ENCODE measurements at regions not wholly inside any gene's neighbourhood (a gene's known extent, or its start where the extent isn't known, plus 50 kb on each side); places are given as distances from the start of the nearest gene placed in this dataset.

DNA sequence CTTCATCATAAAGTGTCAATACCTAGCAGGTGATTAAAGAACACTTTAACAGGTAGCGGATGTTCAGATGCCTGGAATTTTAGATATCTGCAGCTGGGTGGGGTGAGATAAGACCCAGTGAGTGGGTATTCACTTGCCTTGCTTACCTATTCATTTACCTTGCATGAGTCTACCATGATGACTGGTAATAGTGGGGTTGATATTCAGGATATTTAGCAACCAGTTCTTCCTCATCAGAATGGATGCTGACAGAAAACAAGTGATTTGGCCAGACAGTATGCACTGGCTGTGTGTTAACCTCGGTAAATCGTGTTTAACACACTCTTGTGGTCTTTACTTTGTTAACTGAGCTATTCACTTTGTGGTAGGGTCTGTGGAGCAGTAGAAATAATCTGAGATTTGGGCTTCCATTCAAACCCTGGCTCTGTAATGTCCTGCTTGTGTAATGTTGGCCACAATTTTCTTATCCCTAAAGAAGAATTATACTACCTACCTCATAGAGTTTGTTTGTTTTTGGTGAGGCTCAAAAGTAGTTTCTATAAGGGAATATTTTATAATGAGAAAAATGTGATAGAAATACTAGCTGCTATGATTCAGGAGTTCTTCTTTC, 391.9 kb upstream of the TBL1XR1 start:
- TF ChIP-seq, protein P1, sequence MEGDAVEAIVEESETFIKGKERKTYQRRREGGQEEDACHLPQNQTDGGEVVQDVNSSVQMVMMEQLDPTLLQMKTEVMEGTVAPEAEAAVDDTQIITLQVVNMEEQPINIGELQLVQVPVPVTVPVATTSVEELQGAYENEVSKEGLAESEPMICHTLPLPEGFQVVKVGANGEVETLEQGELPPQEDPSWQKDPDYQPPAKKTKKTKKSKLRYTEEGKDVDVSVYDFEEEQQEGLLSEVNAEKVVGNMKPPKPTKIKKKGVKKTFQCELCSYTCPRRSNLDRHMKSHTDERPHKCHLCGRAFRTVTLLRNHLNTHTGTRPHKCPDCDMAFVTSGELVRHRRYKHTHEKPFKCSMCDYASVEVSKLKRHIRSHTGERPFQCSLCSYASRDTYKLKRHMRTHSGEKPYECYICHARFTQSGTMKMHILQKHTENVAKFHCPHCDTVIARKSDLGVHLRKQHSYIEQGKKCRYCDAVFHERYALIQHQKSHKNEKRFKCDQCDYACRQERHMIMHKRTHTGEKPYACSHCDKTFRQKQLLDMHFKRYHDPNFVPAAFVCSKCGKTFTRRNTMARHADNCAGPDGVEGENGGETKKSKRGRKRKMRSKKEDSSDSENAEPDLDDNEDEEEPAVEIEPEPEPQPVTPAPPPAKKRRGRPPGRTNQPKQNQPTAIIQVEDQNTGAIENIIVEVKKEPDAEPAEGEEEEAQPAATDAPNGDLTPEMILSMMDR (IDR thresholded peaks at IDR 0.05), result no peak
- no peak for TF ChIP-seq POLR2A (IDR thresholded peaks at IDR 0.05)
- TF ChIP-seq EP300 (IDR thresholded peaks at IDR 0.05), result no peak
